ENCODE measurements at regions not wholly inside any gene's neighbourhood (a gene's known extent, or its start where the extent isn't known, plus 50 kb on each side); places are given as distances from the start of the nearest gene placed in this dataset.
"Not testable (repeated sequence)": the region's sequence is repeated elsewhere in the genome, so short reads cannot be mapped to it uniquely, and the experiment has no call there.

GRCh38 chr2:52294628-52295027, 1262.7 kb upstream of the NRXN1 start:
- H3K9me3 ChIP-seq (ENCODE audit: control insufficient read depth, low read depth, low read length): no peaks in the 10 kb centered on the region
- no peaks in the 10 kb centered on the region for H3K27me3 ChIP-seq (ENCODE audit: control insufficient read depth, insufficient read depth, low read length)
- no peak overlapping the region for H3K4me3 ChIP-seq (ENCODE audit: low read length)
- no peaks in the 10 kb centered on the region for H3K36me3 ChIP-seq (ENCODE audit: control insufficient read depth, low read depth, low read length)
- H3K9ac ChIP-seq (ENCODE audit: low read length): no peak overlapping the region
- peaks cover 10% of the 10 kb centered on the region for H3K4me1 ChIP-seq (ENCODE audit: control insufficient read depth, low read depth, low read length)
- no peak overlapping the region for H3K27ac ChIP-seq (ENCODE audit: low read length)

- H3K27me3 ChIP-seq (ENCODE audit: control insufficient read depth, insufficient read depth, low read length): no peaks in the 10 kb centered on the region
- H3K4me1 ChIP-seq (ENCODE audit: control insufficient read depth, low read depth, low read length): peaks cover 13% of the 10 kb centered on the region
- H3K27ac ChIP-seq (ENCODE audit: low read length): no peak overlapping the region
- H3K36me3 ChIP-seq (ENCODE audit: control insufficient read depth, low read depth, low read length): no peaks in the 10 kb centered on the region
- no peaks in the 10 kb centered on the region for H3K9me3 ChIP-seq (ENCODE audit: control insufficient read depth, low read depth, low read length)
- no peak overlapping the region for H3K4me3 ChIP-seq (ENCODE audit: low read length)
- H3K9ac ChIP-seq (ENCODE audit: low read length): no peak overlapping the region
Observed at GRCh38 chr2:52292801-52293200, 1260.9 kb upstream of the NRXN1 start.

- Histone ChIP-seq H3K4me1 (ENCODE audit: control insufficient read depth, low read depth, low read length) (peaks cover 13% of the 10 kb centered on the region), H3K27me3 (ENCODE audit: control insufficient read depth, insufficient read depth, low read length) (no peaks in the 10 kb centered on the region), H3K27ac (ENCODE audit: low read length) (no peak overlapping the region), H3K36me3 (ENCODE audit: control insufficient read depth, low read depth, low read length) (no peaks in the 10 kb centered on the region), H3K9me3 (ENCODE audit: control insufficient read depth, low read depth, low read length) (no peaks in the 10 kb centered on the region), H3K9ac (ENCODE audit: low read length) (no peak overlapping the region), H3K4me3 (ENCODE audit: low read length) (no peak overlapping the region)
Observed at GRCh38 chr2:52289741-52290140, 1257.8 kb upstream of the NRXN1 start.

GRCh38 chr2:52288596-52288995, 1256.7 kb upstream of the NRXN1 start:
- Histone ChIP-seq H3K27ac (ENCODE audit: low read length) (no peak overlapping the region), H3K4me1 (ENCODE audit: control insufficient read depth, low read depth, low read length) (peaks cover 13% of the 10 kb centered on the region), H3K27me3 (ENCODE audit: control insufficient read depth, insufficient read depth, low read length) (no peaks in the 10 kb centered on the region), H3K4me3 (ENCODE audit: low read length) (no peak overlapping the region), H3K9ac (ENCODE audit: low read length) (no peak overlapping the region), H3K36me3 (ENCODE audit: control insufficient read depth, low read depth, low read length) (no peaks in the 10 kb centered on the region), H3K9me3 (ENCODE audit: control insufficient read depth, low read depth, low read length) (no peaks in the 10 kb centered on the region)

GRCh38 chr2:52269696-52270485, 1238.0 kb upstream of the NRXN1 start:
- H3K4me3 ChIP-seq (ENCODE audit: low read length): no peak overlapping the region
- H3K36me3 ChIP-seq (ENCODE audit: control insufficient read depth, low read depth, low read length): no peaks in the 10 kb centered on the region
- H3K9ac ChIP-seq (ENCODE audit: low read length): no peak overlapping the region
- H3K4me1 ChIP-seq (ENCODE audit: control insufficient read depth, low read depth, low read length): no peaks in the 10 kb centered on the region
- no peaks in the 10 kb centered on the region for H3K9me3 ChIP-seq (ENCODE audit: control insufficient read depth, low read depth, low read length)
- no peak overlapping the region for H3K27ac ChIP-seq (ENCODE audit: low read length)
- H3K27me3 ChIP-seq (ENCODE audit: control insufficient read depth, insufficient read depth, low read length): no peaks in the 10 kb centered on the region

- H3K4me1 ChIP-seq (ENCODE audit: control insufficient read depth, low read depth, low read length): peaks cover 5% of the 10 kb centered on the region
Observed at GRCh38 chr2:52264911-52265310, 1233.0 kb upstream of the NRXN1 start.

GRCh38 chr2:52264488-52264887, 1232.6 kb upstream of the NRXN1 start:
- no peaks in the 10 kb centered on the region for H3K36me3 ChIP-seq (ENCODE audit: control insufficient read depth, low read depth, low read length)
- no peaks in the 10 kb centered on the region for H3K27me3 ChIP-seq (ENCODE audit: control insufficient read depth, insufficient read depth, low read length)
- no peak overlapping the region for H3K27ac ChIP-seq (ENCODE audit: low read length)
- no peak overlapping the region for H3K9ac ChIP-seq (ENCODE audit: low read length)
- peaks cover 5% of the 10 kb centered on the region for H3K4me1 ChIP-seq (ENCODE audit: control insufficient read depth, low read depth, low read length)
- no peaks in the 10 kb centered on the region for H3K9me3 ChIP-seq (ENCODE audit: control insufficient read depth, low read depth, low read length)
- no peak overlapping the region for H3K4me3 ChIP-seq (ENCODE audit: low read length)

More at GRCh38 chr2:52264911-52265310, 1233.0 kb upstream of the NRXN1 start:
- H3K27me3 ChIP-seq (ENCODE audit: control insufficient read depth, insufficient read depth, low read length): no peaks in the 10 kb centered on the region
- no peak overlapping the region for H3K27ac ChIP-seq (ENCODE audit: low read length)
- H3K9ac ChIP-seq (ENCODE audit: low read length): no peak overlapping the region
- H3K36me3 ChIP-seq (ENCODE audit: control insufficient read depth, low read depth, low read length): no peaks in the 10 kb centered on the region
- H3K4me3 ChIP-seq (ENCODE audit: low read length): no peak overlapping the region
- no peaks in the 10 kb centered on the region for H3K9me3 ChIP-seq (ENCODE audit: control insufficient read depth, low read depth, low read length)

GRCh38 chr2:52260904-52261303, 1229.0 kb upstream of the NRXN1 start:
- Histone ChIP-seq H3K36me3 (ENCODE audit: control insufficient read depth, low read depth, low read length) (no peaks in the 10 kb centered on the region), H3K9ac (ENCODE audit: low read length) (no peak overlapping the region), H3K9me3 (ENCODE audit: control insufficient read depth, low read depth, low read length) (no peaks in the 10 kb centered on the region), H3K27ac (ENCODE audit: low read length) (no peak overlapping the region), H3K4me3 (ENCODE audit: low read length) (no peak overlapping the region), H3K4me1 (ENCODE audit: control insufficient read depth, low read depth, low read length) (peaks cover 8% of the 10 kb centered on the region), H3K27me3 (ENCODE audit: control insufficient read depth, insufficient read depth, low read length) (no peaks in the 10 kb centered on the region)

- H3K27ac ChIP-seq (ENCODE audit: low read length); H3K9me3 ChIP-seq (ENCODE audit: control insufficient read depth, low read depth, low read length); H3K36me3 ChIP-seq (ENCODE audit: control insufficient read depth, low read depth, low read length); H3K4me1 ChIP-seq (ENCODE audit: control insufficient read depth, low read depth, low read length); H3K9ac ChIP-seq (ENCODE audit: low read length); H3K27me3 ChIP-seq (ENCODE audit: control insufficient read depth, insufficient read depth, low read length); H3K4me3 ChIP-seq (ENCODE audit: low read length): not testable (repeated sequence)
Observed at GRCh38 chr2:52258967-52259366, 1227.0 kb upstream of the NRXN1 start.

- Histone ChIP-seq H3K4me3 (ENCODE audit: low read length) (no peak overlapping the region), H3K9me3 (ENCODE audit: control insufficient read depth, low read depth, low read length) (no peaks in the 10 kb centered on the region), H3K36me3 (ENCODE audit: control insufficient read depth, low read depth, low read length) (no peaks in the 10 kb centered on the region), H3K9ac (ENCODE audit: low read length) (no peak overlapping the region), H3K27ac (ENCODE audit: low read length) (no peak overlapping the region), H3K27me3 (ENCODE audit: control insufficient read depth, insufficient read depth, low read length) (no peaks in the 10 kb centered on the region), H3K4me1 (ENCODE audit: control insufficient read depth, low read depth, low read length) (peaks cover 10% of the 10 kb centered on the region)
Observed at GRCh38 chr2:52258038-52258437, 1226.1 kb upstream of the NRXN1 start.

GRCh38 chr2:52253416-52253980, 1221.6 kb upstream of the NRXN1 start:
- no peaks in the 10 kb centered on the region for H3K9me3 ChIP-seq (ENCODE audit: control insufficient read depth, low read depth, low read length)
- H3K4me1 ChIP-seq (ENCODE audit: control insufficient read depth, low read depth, low read length): peaks cover 3% of the 10 kb centered on the region
- H3K36me3 ChIP-seq (ENCODE audit: control insufficient read depth, low read depth, low read length): no peaks in the 10 kb centered on the region
- no peak overlapping the region for H3K9ac ChIP-seq (ENCODE audit: low read length)
- no peak overlapping the region for H3K4me3 ChIP-seq (ENCODE audit: low read length)
- H3K27me3 ChIP-seq (ENCODE audit: control insufficient read depth, insufficient read depth, low read length): no peaks in the 10 kb centered on the region
- no peak overlapping the region for H3K27ac ChIP-seq (ENCODE audit: low read length)

- H3K27ac ChIP-seq (ENCODE audit: low read length): no peak overlapping the region
- H3K27me3 ChIP-seq (ENCODE audit: control insufficient read depth, insufficient read depth, low read length): no peaks in the 10 kb centered on the region
- H3K9me3 ChIP-seq (ENCODE audit: control insufficient read depth, low read depth, low read length): no peaks in the 10 kb centered on the region
- H3K36me3 ChIP-seq (ENCODE audit: control insufficient read depth, low read depth, low read length): no peaks in the 10 kb centered on the region
- peaks cover 7% of the 10 kb centered on the region for H3K4me1 ChIP-seq (ENCODE audit: control insufficient read depth, low read depth, low read length)
- H3K4me3 ChIP-seq (ENCODE audit: low read length): no peak overlapping the region
- H3K9ac ChIP-seq (ENCODE audit: low read length): no peak overlapping the region
Observed at GRCh38 chr2:52238782-52239181, 1206.8 kb upstream of the NRXN1 start.
